NB4 (cell line): ENCODE measurements at regions not wholly inside any gene's neighbourhood (a gene's known extent, or its start where the extent isn't known, plus 50 kb on each side); places are given as distances from the start of the nearest gene placed in this dataset.

Source experiments
- DNase-seq: peaks from one replicate; pipeline ENCODE4 v3.0.0; 2010; ENCODE audit warnings: low read depth
- H3K4me3 ChIP-seq: one replicate; pipeline ENCODE4 v1.5.1; 2011; ENCODE audit warnings: mild to moderate bottlenecking, low read depth, low read length, moderate library complexity
- CTCF ChIP-seq: IDR thresholded peaks from one replicate; pipeline ENCODE4 v1.5.1; 2012; ENCODE audit warnings: low read depth, low read length
- MAX ChIP-seq: IDR thresholded peaks from 2 replicates; pipeline ENCODE4 v1.6.1; 2011; ENCODE audit warnings: low read depth, low read length
- MYC ChIP-seq: IDR thresholded peaks from 2 replicates; pipeline ENCODE4 v1.6.1; 2011; ENCODE audit warnings: low read depth, low read length
- POLR2A ChIP-seq: IDR thresholded peaks from 2 replicates; pipeline ENCODE4 v1.6.1; 2011; ENCODE audit warnings: mild to moderate bottlenecking; ENCODE audit not compliant: insufficient read length; ENCODE audit errors: extremely low read depth

- TF ChIP-seq MAX = no peak
- TF ChIP-seq POLR2A = no peak
- TF ChIP-seq MYC = no peak
- TF ChIP-seq CTCF = no peak
- DNase-seq = no peak
- H3K4me3 ChIP-seq = no peak overlapping the region
Measured at GRCh38 chr18:24763765-24764513, 303.5 kb downstream of the HRH4 start.

GRCh38 chr18:24764766-24765165 is 304.3 kb downstream of the HRH4 start:
- TF ChIP-seq MAX = no peak
- H3K4me3 ChIP-seq = no peak overlapping the region
- DNase-seq = no peak

- no peak for DNase-seq
Measured at GRCh38 chr18:24766376-24766775, 305.9 kb downstream of the HRH4 start.

GRCh38 chr18:24770311-24771024 is 310.0 kb downstream of the HRH4 start:
- TF ChIP-seq POLR2A = no peak
- no peak for TF ChIP-seq MAX
- TF ChIP-seq MYC = no peak
- TF ChIP-seq CTCF = no peak
- no peak overlapping the region for H3K4me3 ChIP-seq
- DNase-seq = no peak

More at GRCh38 chr18:24766376-24766775, 305.9 kb downstream of the HRH4 start:
- TF ChIP-seq MYC = no peak
- TF ChIP-seq CTCF = no peak
- TF ChIP-seq MAX = no peak
- TF ChIP-seq POLR2A = no peak
- no peak overlapping the region for H3K4me3 ChIP-seq

GRCh38 chr18:24771300-24771699 is 310.9 kb downstream of the HRH4 start:
- TF ChIP-seq POLR2A = no peak
- no peak for TF ChIP-seq MAX
- no peak for TF ChIP-seq MYC
- TF ChIP-seq CTCF = no peak
- no peak overlapping the region for H3K4me3 ChIP-seq
- DNase-seq = no peak

GRCh38 chr18:24773101-24773500 is 312.7 kb downstream of the HRH4 start:
- no peak overlapping the region for H3K4me3 ChIP-seq

More at GRCh38 chr18:24773101-24773500, 312.7 kb downstream of the HRH4 start:
- TF ChIP-seq POLR2A = no peak
- TF ChIP-seq MYC = no peak
- TF ChIP-seq MAX = no peak
- no peak for TF ChIP-seq CTCF
- DNase-seq = no peak
